GM18868 (cell line): ENCODE measurements at regions not wholly inside any gene's neighbourhood (a gene's known extent, or its start where the extent isn't known, plus 50 kb on each side); places are given as distances from the start of the nearest gene placed in this dataset.
A peak's percentile ranks its signal among the peaks of the same experiment; 100 is the strongest.

Source experiments
- ATAC-seq: cut with Tn5 transposase; IDR thresholded peaks from one replicate; pipeline ENCODE4 v1.9.1; 2021; ENCODE audit warnings: mild to moderate bottlenecking, moderate library complexity; ENCODE audit not compliant: unreplicated experiment

GRCh38 chr4:148778980-148779675, 336.9 kb upstream of the NR3C2 start:
- no peak for ATAC-seq

GRCh38 chr4:148776941-148777340, 334.7 kb upstream of the NR3C2 start:
- no peak for ATAC-seq

- no peak for ATAC-seq
Measured at GRCh38 chr4:148774134-148774533, 331.9 kb upstream of the NR3C2 start.

- ATAC-seq = no peak
Measured at GRCh38 chr4:148773313-148773712, 331.1 kb upstream of the NR3C2 start.

- no peak for ATAC-seq
Measured at GRCh38 chr4:148770848-148771247, 328.6 kb upstream of the NR3C2 start.

- ATAC-seq = no peak
Measured at GRCh38 chr4:148770377-148770776, 328.2 kb upstream of the NR3C2 start.

GRCh38 chr4:148764720-148765119, 322.5 kb upstream of the NR3C2 start:
- no peak for ATAC-seq

GRCh38 chr4:148757171-148757570, 315.0 kb upstream of the NR3C2 start:
- ATAC-seq = no peak

GRCh38 chr4:148749403-148749802, 307.2 kb upstream of the NR3C2 start:
- ATAC-seq = no peak

- ATAC-seq = peak; percentile 50
Measured at GRCh38 chr4:148747721-148748268, 305.6 kb upstream of the NR3C2 start.

GRCh38 chr4:148740701-148741100, 298.5 kb upstream of the NR3C2 start:
- ATAC-seq = no peak

GRCh38 chr4:148737061-148737770, 295.0 kb upstream of the NR3C2 start:
- no peak for ATAC-seq

GRCh38 chr4:148735432-148736155, 293.4 kb upstream of the NR3C2 start:
- peak; percentile 81 for ATAC-seq

- no peak for ATAC-seq
Measured at GRCh38 chr4:148730766-148731165, 288.6 kb upstream of the NR3C2 start.

- ATAC-seq = no peak
Measured at GRCh38 chr4:148730082-148730640, 287.9 kb upstream of the NR3C2 start.

GRCh38 chr4:148717988-148718387, 275.8 kb upstream of the NR3C2 start:
- no peak for ATAC-seq

GRCh38 chr4:148716431-148717052, 274.3 kb upstream of the NR3C2 start:
- no peak for ATAC-seq

GRCh38 chr4:148704291-148704690, 262.1 kb upstream of the NR3C2 start:
- no peak for ATAC-seq

GRCh38 chr4:148694702-148695101, 252.5 kb upstream of the NR3C2 start:
- no peak for ATAC-seq

GRCh38 chr4:148693913-148694649, 251.9 kb upstream of the NR3C2 start:
- ATAC-seq = no peak
